Neural progenitor cell (in vitro differentiated cells): ENCODE measurements at regions not wholly inside any gene's neighbourhood (a gene's known extent, or its start where the extent isn't known, plus 50 kb on each side); places are given as distances from the start of the nearest gene placed in this dataset.
A peak's percentile ranks its signal among the peaks of the same experiment; 100 is the strongest.
"Not testable (repeated sequence)": the region's sequence is repeated elsewhere in the genome, so short reads cannot be mapped to it uniquely, and the experiment has no call there.

Experiments used
- DNase-seq: peaks from one replicate; pipeline ENCODE4 v3.0.0-alpha.2; 2016; ENCODE audit warnings: low spot score
- H2AFZ ChIP-seq: fragments of 200-600 bp; sonication (generic); replicated peaks from 2 replicates; pipeline ENCODE4 v1.6.1; 2016; ENCODE audit warnings: antibody characterized with exemption
- H3F3A ChIP-seq: fragments of 200-600 bp; sonication (generic); 2 replicates; pipeline ENCODE4 v1.6.1; 2016; ENCODE audit warnings: antibody characterized with exemption, low read depth
- H3K27ac ChIP-seq: fragments of 200-600 bp; sonication (generic); 2 replicates; pipeline ENCODE4 v1.5.1; 2016; ENCODE audit warnings: mild to moderate bottlenecking
- H3K27me3 ChIP-seq: fragments of 200-600 bp; sonication (generic); 2 replicates; pipeline ENCODE4 v1.6.1; 2016; ENCODE audit warnings: mild to moderate bottlenecking, moderate library complexity
- H3K36me3 ChIP-seq: fragments of 200-600 bp; sonication (generic); 2 replicates; pipeline ENCODE4 v1.5.1; 2016
- H3K4me1 ChIP-seq: fragments of 200-600 bp; sonication (generic); 2 replicates; pipeline ENCODE4 v1.6.1; 2016; ENCODE audit warnings: mixed run types
- H3K4me2 ChIP-seq: fragments of 200-600 bp; sonication (generic); 2 replicates; pipeline ENCODE4 v1.6.1; 2016
- H3K4me3 ChIP-seq: fragments of 200-600 bp; sonication (generic); 2 replicates; pipeline ENCODE4 v1.5.1; 2016
- H3K79me2 ChIP-seq: fragments of 200-600 bp; sonication (generic); 2 replicates; pipeline ENCODE4 v1.6.1; 2016; ENCODE audit warnings: low read depth
- H3K9ac ChIP-seq: fragments of 200-600 bp; sonication (generic); 2 replicates; pipeline ENCODE4 v1.6.1; 2016
- H3K9me3 ChIP-seq: fragments of 200-600 bp; sonication (generic); 2 replicates; pipeline ENCODE4 v1.5.1; 2016; ENCODE audit warnings: low read depth
- H4K20me1 ChIP-seq: fragments of 200-600 bp; sonication (generic); 2 replicates; pipeline ENCODE4 v1.6.1; 2016; ENCODE audit warnings: low read depth
- H3K27ac Mint-ChIP-seq: 3 replicates; pipeline ENCODE4 v1.8.0; 2021; ENCODE audit warnings: mixed read lengths
- H3K27me3 Mint-ChIP-seq: 2 replicates; pipeline ENCODE4 v1.8.0; 2022; ENCODE audit warnings: low read depth, mild to moderate bottlenecking, inconsistent platforms, moderate library complexity, mixed read lengths; ENCODE audit not compliant: insufficient read depth
- H3K36me3 Mint-ChIP-seq: 3 replicates; pipeline ENCODE4 v1.8.0; 2021; ENCODE audit warnings: mixed read lengths
- H3K4me1 Mint-ChIP-seq: 3 replicates; pipeline ENCODE4 v1.8.0; 2021; ENCODE audit warnings: mixed read lengths
- H3K4me3 Mint-ChIP-seq: 3 replicates; pipeline ENCODE4 v1.8.0; 2021; ENCODE audit warnings: mild to moderate bottlenecking, moderate library complexity, mixed read lengths
- H3K9me3 Mint-ChIP-seq: 3 replicates; pipeline ENCODE4 v1.8.0; 2020; ENCODE audit warnings: mixed read lengths
- CTCF ChIP-seq: fragments of 200-600 bp; sonication (generic); IDR thresholded peaks from 2 replicates; pipeline ENCODE4 v1.5.1; 2017; ENCODE audit warnings: antibody characterized with exemption, mild to moderate bottlenecking
- EZH2 ChIP-seq: fragments of 200-600 bp; sonication (generic); IDR thresholded peaks from 2 replicates; pipeline ENCODE4 v1.6.1; 2017; ENCODE audit warnings: antibody characterized with exemption, mild to moderate bottlenecking, moderate library complexity
- EZH2phosphoT487 ChIP-seq: fragments of 200-600 bp; sonication (generic); IDR thresholded peaks from 2 replicates; pipeline ENCODE4 v1.6.1; 2017; ENCODE audit warnings: antibody characterized with exemption

- TF ChIP-seq EZH2phosphoT487: no peak
- TF ChIP-seq EZH2: no peak
- TF ChIP-seq CTCF: no peak
- no peaks in the 10 kb centered on the region for H3K4me1 Mint-ChIP-seq
Observed at GRCh38 chr4:66372706-66373105, 702.4 kb upstream of the EPHA5 start.

DNA sequence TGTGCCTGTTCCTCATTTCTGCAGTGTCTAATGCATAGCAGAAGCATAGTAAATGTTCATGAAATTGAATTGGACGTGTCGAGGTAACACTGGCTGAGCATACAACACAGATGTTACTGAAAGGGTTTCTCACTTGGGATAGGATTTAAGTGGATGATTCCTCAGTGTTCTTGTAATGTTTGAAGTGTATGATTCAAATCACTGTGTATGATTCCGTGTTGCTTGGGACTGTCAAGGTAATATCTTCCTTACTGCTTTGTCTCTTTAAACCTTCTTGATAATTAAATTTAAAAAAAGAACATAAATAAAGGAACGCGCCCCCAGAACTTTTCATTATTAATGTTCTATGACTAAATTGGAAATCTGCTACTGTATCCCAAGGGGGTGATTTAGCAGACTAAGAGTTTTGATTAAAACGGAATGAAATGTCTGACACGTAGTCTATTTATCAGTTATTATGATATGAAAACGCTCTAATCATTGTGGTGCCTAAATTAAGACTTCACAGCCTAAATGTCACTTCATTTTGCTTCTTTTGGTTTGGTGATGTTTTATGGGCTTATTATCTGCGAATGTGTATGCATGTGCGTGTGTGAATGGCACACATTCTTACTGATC, 696.9 kb upstream of the EPHA5 start:
- Histone ChIP-seq H3K79me2 (no peaks in the 10 kb centered on the region), H4K20me1 (no peaks in the 10 kb centered on the region), H3K27ac (no peak overlapping the region), H3F3A (no peaks in the 10 kb centered on the region), H3K4me1 (no peaks in the 10 kb centered on the region), H2AFZ (no peak overlapping the region), H3K9ac (no peak overlapping the region), H3K27me3 (no peaks in the 10 kb centered on the region), H3K4me3 (no peak overlapping the region), H3K36me3 (no peaks in the 10 kb centered on the region), H3K4me2 (no peak overlapping the region), H3K9me3 (no peaks in the 10 kb centered on the region)
- Mint-ChIP-seq H3K9me3 (no peaks in the 10 kb centered on the region), H3K27ac (no peak overlapping the region), H3K4me3 (no peak overlapping the region), H3K4me1 (no peaks in the 10 kb centered on the region), H3K36me3 (no peaks in the 10 kb centered on the region), H3K27me3 (no peaks in the 10 kb centered on the region)
- no peak for DNase-seq
- no peak for TF ChIP-seq CTCF
- no peak for TF ChIP-seq EZH2phosphoT487
- TF ChIP-seq EZH2: no peak

More at GRCh38 chr4:66372706-66373105, 702.4 kb upstream of the EPHA5 start:
- no peak overlapping the region for H3K4me3 ChIP-seq
- no peaks in the 10 kb centered on the region for H3K4me1 ChIP-seq
- H3K36me3 ChIP-seq: no peaks in the 10 kb centered on the region
- H3K27ac Mint-ChIP-seq: no peak overlapping the region
- H3K79me2 ChIP-seq: no peaks in the 10 kb centered on the region
- H3K4me2 ChIP-seq: no peak overlapping the region
- no peak overlapping the region for H3K9ac ChIP-seq
- H3K36me3 Mint-ChIP-seq: no peaks in the 10 kb centered on the region
- no peak for DNase-seq
- peak overlapping the region; percentile 28 for H2AFZ ChIP-seq
- no peaks in the 10 kb centered on the region for H3K9me3 ChIP-seq
- no peak overlapping the region for H3K4me3 Mint-ChIP-seq
- H3K9me3 Mint-ChIP-seq: no peaks in the 10 kb centered on the region
- no peaks in the 10 kb centered on the region for H3K27me3 ChIP-seq
- no peaks in the 10 kb centered on the region for H3F3A ChIP-seq
- no peaks in the 10 kb centered on the region for H3K27me3 Mint-ChIP-seq
- H4K20me1 ChIP-seq: no peaks in the 10 kb centered on the region
- H3K27ac ChIP-seq: no peak overlapping the region

GRCh38 chr4:66360395-66360794, 690.1 kb upstream of the EPHA5 start:
- not testable (repeated sequence) for H3K4me2 ChIP-seq, H4K20me1 ChIP-seq, H3K9me3 Mint-ChIP-seq, H3K36me3 Mint-ChIP-seq, H3K9me3 ChIP-seq, H2AFZ ChIP-seq, H3K9ac ChIP-seq, H3K4me1 ChIP-seq, H3K4me3 ChIP-seq, H3K4me1 Mint-ChIP-seq, H3F3A ChIP-seq, H3K79me2 ChIP-seq, H3K36me3 ChIP-seq, H3K27me3 ChIP-seq, H3K27ac Mint-ChIP-seq, H3K27ac ChIP-seq, H3K4me3 Mint-ChIP-seq, H3K27me3 Mint-ChIP-seq
- peak; percentile 41 for DNase-seq

DNA sequence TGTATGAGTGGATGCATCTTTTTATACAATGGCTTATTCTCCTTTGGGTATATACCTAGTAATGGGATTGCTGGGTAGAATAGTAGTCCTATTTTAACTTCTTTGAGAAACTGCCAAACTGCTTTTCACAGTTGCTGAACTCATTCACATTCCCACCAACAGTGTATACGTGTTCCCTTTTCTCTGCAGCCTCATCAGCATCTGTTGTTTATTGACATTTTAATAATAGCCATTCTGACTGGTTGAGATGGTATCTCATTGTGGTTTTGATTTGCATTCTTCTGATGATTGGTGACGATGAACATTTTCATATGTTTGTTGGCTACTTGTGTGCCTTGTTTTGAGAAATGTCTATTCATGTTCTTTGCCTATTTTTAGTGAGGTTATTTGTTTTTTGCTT, 687.0 kb upstream of the EPHA5 start:
- Mint-ChIP-seq H3K27ac (no peak overlapping the region), H3K4me3 (no peak overlapping the region)

More for the DNA sequence above, 687.0 kb upstream of the EPHA5 start:
- H3K4me3 ChIP-seq: no peak overlapping the region
- no peaks in the 10 kb centered on the region for H3K9me3 ChIP-seq
- DNase-seq: no peak
- peaks cover 3% of the 10 kb centered on the region for H3K4me1 Mint-ChIP-seq
- no peaks in the 10 kb centered on the region for H4K20me1 ChIP-seq
- H3K4me2 ChIP-seq: no peak overlapping the region
- no peaks in the 10 kb centered on the region for H3K36me3 Mint-ChIP-seq
- TF ChIP-seq CTCF (no peak), EZH2 (no peak), EZH2phosphoT487 (no peak)
- no peaks in the 10 kb centered on the region for H3K36me3 ChIP-seq
- peaks cover 8% of the 10 kb centered on the region for H3F3A ChIP-seq
- no peaks in the 10 kb centered on the region for H3K79me2 ChIP-seq
- peak overlapping the region; percentile 24 for H2AFZ ChIP-seq
- peaks cover 3% of the 10 kb centered on the region for H3K4me1 ChIP-seq
- peaks cover 3% of the 10 kb centered on the region for H3K27me3 Mint-ChIP-seq
- H3K9ac ChIP-seq: no peak overlapping the region
- H3K9me3 Mint-ChIP-seq: no peaks in the 10 kb centered on the region
- no peak overlapping the region for H3K27ac ChIP-seq
- no peaks in the 10 kb centered on the region for H3K27me3 ChIP-seq
